Loucy (cell line): ENCODE measurements at regions not wholly inside any gene's neighbourhood (a gene's known extent, or its start where the extent isn't known, plus 50 kb on each side); places are given as distances from the start of the nearest gene placed in this dataset.

ENCODE experiments used
- H2AFZ ChIP-seq: fragments of 200-600 bp; sonication (generic); 2 replicates; pipeline ENCODE4 v1.6.0; 2016; ENCODE audit warnings: antibody characterized with exemption, mild to moderate bottlenecking, low read length, moderate library complexity
- H3F3A ChIP-seq: fragments of 200-600 bp; 2 replicates; pipeline ENCODE4 v1.6.0; 2016; ENCODE audit warnings: antibody characterized with exemption, low read depth, mild to moderate bottlenecking
- H3K27me3 ChIP-seq: fragments of 200-600 bp; sonication (generic); 2 replicates; pipeline ENCODE4 v1.6.1; 2014; ENCODE audit warnings: low read length, mild to moderate bottlenecking; ENCODE audit not compliant: insufficient read depth, poor library complexity, severe bottlenecking
- H3K36me3 ChIP-seq: fragments of 200-600 bp; sonication (generic); 2 replicates; pipeline ENCODE4 v1.6.1; 2016; ENCODE audit warnings: low read length; ENCODE audit not compliant: insufficient read depth
- H3K4me1 ChIP-seq: fragments of 200-600 bp; sonication (generic); 2 replicates; pipeline ENCODE4 v1.5.1; 2014; ENCODE audit warnings: low read length, mild to moderate bottlenecking; ENCODE audit not compliant: insufficient read depth, poor library complexity, severe bottlenecking
- H3K4me2 ChIP-seq: fragments of 200-600 bp; sonication (generic); 2 replicates; pipeline ENCODE4 v1.6.0; 2014; ENCODE audit warnings: antibody characterized with exemption, low read length, low read depth, mild to moderate bottlenecking; ENCODE audit not compliant: poor library complexity, severe bottlenecking
- H3K4me3 ChIP-seq: fragments of 200-600 bp; sonication (generic); 2 replicates; pipeline ENCODE4 v1.5.1; 2014; ENCODE audit warnings: low read length, mild to moderate bottlenecking, mixed read lengths; ENCODE audit not compliant: poor library complexity, severe bottlenecking
- H3K79me2 ChIP-seq: fragments of 200-600 bp; sonication (generic); 2 replicates; pipeline ENCODE4 v1.6.1; 2014; ENCODE audit warnings: low read length; ENCODE audit not compliant: insufficient read depth
- H3K9ac ChIP-seq: fragments of 200-600 bp; sonication (generic); 2 replicates; pipeline ENCODE4 v1.6.0; 2014; ENCODE audit warnings: mild to moderate bottlenecking, low read depth, low read length, moderate library complexity; ENCODE audit not compliant: poor library complexity, severe bottlenecking
- H3K9me2 ChIP-seq: fragments of 200-600 bp; sonication (generic); replicated peaks from 2 replicates; pipeline ENCODE4 v1.6.1; 2016; ENCODE audit warnings: low read depth, low read length, mixed read lengths
- H3K9me3 ChIP-seq: fragments of 200-600 bp; sonication (generic); 2 replicates; pipeline ENCODE4 v1.6.1; 2014; ENCODE audit warnings: mild to moderate bottlenecking, antibody characterized with exemption, low read length, low read depth; ENCODE audit not compliant: insufficient read depth
- H4K20me1 ChIP-seq: fragments of 200-600 bp; sonication (generic); 2 replicates; pipeline ENCODE4 v1.6.0; 2014; ENCODE audit warnings: antibody characterized with exemption, low read length, mild to moderate bottlenecking; ENCODE audit not compliant: insufficient read depth, poor library complexity, severe bottlenecking
- CTCF ChIP-seq: fragments of 200-600 bp; sonication (generic); conservative IDR thresholded peaks from 2 replicates; pipeline ENCODE4 v1.5.1; 2014; ENCODE audit warnings: mild to moderate bottlenecking, antibody characterized with exemption, low read length
- EZH2phosphoT487 ChIP-seq: fragments of 200-600 bp; IDR thresholded peaks from 2 replicates; pipeline ENCODE4 v1.6.1; 2018; ENCODE audit warnings: antibody characterized with exemption, mild to moderate bottlenecking, moderate library complexity, borderline replicate concordance

- H3K9ac ChIP-seq = no peak overlapping the region
- H3K4me3 ChIP-seq = no peak overlapping the region
- TF ChIP-seq CTCF (no peak), EZH2phosphoT487 (no peak)
- no peaks in the 10 kb centered on the region for H3K79me2 ChIP-seq
- no peaks in the 10 kb centered on the region for H3K36me3 ChIP-seq
- H3F3A ChIP-seq = no peaks in the 10 kb centered on the region
- H3K9me2 ChIP-seq = no peaks in the 10 kb centered on the region
- no peaks in the 10 kb centered on the region for H4K20me1 ChIP-seq
- no peaks in the 10 kb centered on the region for H3K4me1 ChIP-seq
- no peaks in the 10 kb centered on the region for H3K27me3 ChIP-seq
- no peak overlapping the region for H2AFZ ChIP-seq
- no peaks in the 10 kb centered on the region for H3K9me3 ChIP-seq
- no peak overlapping the region for H3K4me2 ChIP-seq
Measured at GRCh38 chr11:27234043-27234668, 128.9 kb downstream of the CCDC34 start.

- Histone ChIP-seq H3K4me2 (no peak overlapping the region), H3K9me3 (no peaks in the 10 kb centered on the region), H3K4me1 (no peaks in the 10 kb centered on the region), H3K36me3 (no peaks in the 10 kb centered on the region), H3K4me3 (no peak overlapping the region), H4K20me1 (no peaks in the 10 kb centered on the region), H2AFZ (no peak overlapping the region), H3K79me2 (no peaks in the 10 kb centered on the region), H3K9me2 (no peaks in the 10 kb centered on the region), H3K9ac (no peak overlapping the region), H3F3A (no peaks in the 10 kb centered on the region), H3K27me3 (no peaks in the 10 kb centered on the region)
- TF ChIP-seq EZH2phosphoT487 = no peak
- TF ChIP-seq CTCF = no peak
Measured at GRCh38 chr11:27233654-27234042, 129.4 kb downstream of the CCDC34 start.

GRCh38 chr11:27231530-27231929 lies 131.5 kb downstream of the CCDC34 start:
- no peaks in the 10 kb centered on the region for H3K79me2 ChIP-seq
- no peaks in the 10 kb centered on the region for H3K9me2 ChIP-seq
- no peaks in the 10 kb centered on the region for H3K4me1 ChIP-seq
- H3K36me3 ChIP-seq = no peaks in the 10 kb centered on the region
- no peak overlapping the region for H3K4me3 ChIP-seq
- no peak overlapping the region for H2AFZ ChIP-seq
- H4K20me1 ChIP-seq = no peaks in the 10 kb centered on the region
- TF ChIP-seq EZH2phosphoT487 (no peak), CTCF (no peak)
- no peaks in the 10 kb centered on the region for H3K27me3 ChIP-seq
- H3K9ac ChIP-seq = no peak overlapping the region
- no peaks in the 10 kb centered on the region for H3K9me3 ChIP-seq
- H3F3A ChIP-seq = no peaks in the 10 kb centered on the region
- no peak overlapping the region for H3K4me2 ChIP-seq
